ENCODE measurements at regions not wholly inside any gene's neighbourhood (a gene's known extent, or its start where the extent isn't known, plus 50 kb on each side); places are given as distances from the start of the nearest gene placed in this dataset.
A peak's percentile ranks its signal among the peaks of the same experiment; 100 is the strongest.

DNA sequence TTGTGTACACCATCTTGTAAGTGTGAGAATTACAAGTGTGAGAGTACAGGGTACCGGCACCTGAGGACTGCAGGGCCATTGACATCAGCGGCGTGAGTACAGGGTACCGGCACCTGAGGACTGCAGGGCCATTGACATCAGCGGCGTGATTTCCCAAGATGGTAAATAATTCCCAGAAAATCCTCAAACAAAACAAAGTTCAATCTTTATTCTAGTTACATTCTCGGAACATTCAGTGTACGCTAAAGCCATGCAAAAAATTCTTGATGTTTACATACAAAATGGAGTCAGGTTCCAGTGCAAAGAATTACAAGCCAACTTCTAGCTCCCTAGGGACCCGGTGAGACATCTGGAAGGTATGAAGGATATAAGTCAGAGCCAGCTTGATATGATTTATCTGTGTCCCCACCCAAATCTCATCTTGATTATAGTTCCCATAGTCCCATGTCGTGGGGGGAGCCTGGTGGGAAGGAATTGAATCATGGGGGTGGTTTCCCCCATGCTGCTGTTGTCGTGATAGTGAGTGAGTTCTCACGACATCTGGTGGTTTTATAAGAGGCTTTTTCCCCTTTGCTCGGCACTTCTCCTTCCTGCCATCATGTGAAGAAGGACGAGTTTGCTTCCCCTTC lies 172.7 kb downstream of the TTLL2 start (continued):
- TF ChIP-seq, protein P1, sequence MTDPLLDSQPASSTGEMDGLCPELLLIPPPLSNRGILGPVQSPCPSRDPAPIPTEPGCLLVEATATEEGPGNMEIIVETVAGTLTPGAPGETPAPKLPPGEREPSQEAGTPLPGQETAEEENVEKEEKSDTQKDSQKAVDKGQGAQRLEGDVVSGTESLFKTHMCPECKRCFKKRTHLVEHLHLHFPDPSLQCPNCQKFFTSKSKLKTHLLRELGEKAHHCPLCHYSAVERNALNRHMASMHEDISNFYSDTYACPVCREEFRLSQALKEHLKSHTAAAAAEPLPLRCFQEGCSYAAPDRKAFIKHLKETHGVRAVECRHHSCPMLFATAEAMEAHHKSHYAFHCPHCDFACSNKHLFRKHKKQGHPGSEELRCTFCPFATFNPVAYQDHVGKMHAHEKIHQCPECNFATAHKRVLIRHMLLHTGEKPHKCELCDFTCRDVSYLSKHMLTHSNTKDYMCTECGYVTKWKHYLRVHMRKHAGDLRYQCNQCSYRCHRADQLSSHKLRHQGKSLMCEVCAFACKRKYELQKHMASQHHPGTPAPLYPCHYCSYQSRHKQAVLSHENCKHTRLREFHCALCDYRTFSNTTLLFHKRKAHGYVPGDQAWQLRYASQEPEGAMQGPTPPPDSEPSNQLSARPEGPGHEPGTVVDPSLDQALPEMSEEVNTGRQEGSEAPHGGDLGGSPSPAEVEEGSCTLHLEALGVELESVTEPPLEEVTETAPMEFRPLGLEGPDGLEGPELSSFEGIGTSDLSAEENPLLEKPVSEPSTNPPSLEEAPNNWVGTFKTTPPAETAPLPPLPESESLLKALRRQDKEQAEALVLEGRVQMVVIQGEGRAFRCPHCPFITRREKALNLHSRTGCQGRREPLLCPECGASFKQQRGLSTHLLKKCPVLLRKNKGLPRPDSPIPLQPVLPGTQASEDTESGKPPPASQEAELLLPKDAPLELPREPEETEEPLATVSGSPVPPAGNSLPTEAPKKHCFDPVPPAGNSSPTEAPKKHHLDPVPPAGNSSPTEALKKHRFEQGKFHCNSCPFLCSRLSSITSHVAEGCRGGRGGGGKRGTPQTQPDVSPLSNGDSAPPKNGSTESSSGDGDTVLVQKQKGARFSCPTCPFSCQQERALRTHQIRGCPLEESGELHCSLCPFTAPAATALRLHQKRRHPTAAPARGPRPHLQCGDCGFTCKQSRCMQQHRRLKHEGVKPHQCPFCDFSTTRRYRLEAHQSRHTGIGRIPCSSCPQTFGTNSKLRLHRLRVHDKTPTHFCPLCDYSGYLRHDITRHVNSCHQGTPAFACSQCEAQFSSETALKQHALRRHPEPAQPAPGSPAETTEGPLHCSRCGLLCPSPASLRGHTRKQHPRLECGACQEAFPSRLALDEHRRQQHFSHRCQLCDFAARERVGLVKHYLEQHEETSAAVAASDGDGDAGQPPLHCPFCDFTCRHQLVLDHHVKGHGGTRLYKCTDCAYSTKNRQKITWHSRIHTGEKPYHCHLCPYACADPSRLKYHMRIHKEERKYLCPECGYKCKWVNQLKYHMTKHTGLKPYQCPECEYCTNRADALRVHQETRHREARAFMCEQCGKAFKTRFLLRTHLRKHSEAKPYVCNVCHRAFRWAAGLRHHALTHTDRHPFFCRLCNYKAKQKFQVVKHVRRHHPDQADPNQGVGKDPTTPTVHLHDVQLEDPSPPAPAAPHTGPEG (CRISPR knock-in tag; IDR thresholded peaks at IDR 0.05) = no peak
- TF ChIP-seq ZBTB3 (CRISPR knock-in tag; IDR thresholded peaks at IDR 0.05; ENCODE audit: borderline replicate concordance, low read depth) (no peak), POLR2AphosphoS2 (IDR thresholded peaks at IDR 0.05; ENCODE audit: low read depth, low read length) (no peak), MAFK (conservative IDR thresholded peaks at IDR 0.05 in 1 of 2, IDR thresholded peaks at IDR 0.05 in 1 of 2; ENCODE audit: low read length in 2 of 2) (0 out of 4 replicates have a peak, but pooled peaks have one; percentile 1 to 10), ELF4 (CRISPR knock-in tag; IDR thresholded peaks at IDR 0.05; ENCODE audit: borderline replicate concordance) (no peak), MTA1 (CRISPR knock-in tag; IDR thresholded peaks at IDR 0.05; ENCODE audit: borderline replicate concordance) (no peak), TCF12 (IDR thresholded peaks at IDR 0.05) (no peak), TCF12 (CRISPR knock-in tag; IDR thresholded peaks at IDR 0.05) (0 out of 2 replicates have a peak, but pooled peaks have one; percentile 69), ZNF720 (CRISPR knock-in tag; IDR thresholded peaks at IDR 0.05) (no peak)
- TF ChIP-seq, protein P2, sequence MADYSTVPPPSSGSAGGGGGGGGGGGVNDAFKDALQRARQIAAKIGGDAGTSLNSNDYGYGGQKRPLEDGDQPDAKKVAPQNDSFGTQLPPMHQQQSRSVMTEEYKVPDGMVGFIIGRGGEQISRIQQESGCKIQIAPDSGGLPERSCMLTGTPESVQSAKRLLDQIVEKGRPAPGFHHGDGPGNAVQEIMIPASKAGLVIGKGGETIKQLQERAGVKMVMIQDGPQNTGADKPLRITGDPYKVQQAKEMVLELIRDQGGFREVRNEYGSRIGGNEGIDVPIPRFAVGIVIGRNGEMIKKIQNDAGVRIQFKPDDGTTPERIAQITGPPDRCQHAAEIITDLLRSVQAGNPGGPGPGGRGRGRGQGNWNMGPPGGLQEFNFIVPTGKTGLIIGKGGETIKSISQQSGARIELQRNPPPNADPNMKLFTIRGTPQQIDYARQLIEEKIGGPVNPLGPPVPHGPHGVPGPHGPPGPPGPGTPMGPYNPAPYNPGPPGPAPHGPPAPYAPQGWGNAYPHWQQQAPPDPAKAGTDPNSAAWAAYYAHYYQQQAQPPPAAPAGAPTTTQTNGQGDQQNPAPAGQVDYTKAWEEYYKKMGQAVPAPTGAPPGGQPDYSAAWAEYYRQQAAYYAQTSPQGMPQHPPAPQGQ (CRISPR knock-in tag; IDR thresholded peaks at IDR 0.05; ENCODE audit: borderline replicate concordance) = no peak
- TF ChIP-seq, protein P3, sequence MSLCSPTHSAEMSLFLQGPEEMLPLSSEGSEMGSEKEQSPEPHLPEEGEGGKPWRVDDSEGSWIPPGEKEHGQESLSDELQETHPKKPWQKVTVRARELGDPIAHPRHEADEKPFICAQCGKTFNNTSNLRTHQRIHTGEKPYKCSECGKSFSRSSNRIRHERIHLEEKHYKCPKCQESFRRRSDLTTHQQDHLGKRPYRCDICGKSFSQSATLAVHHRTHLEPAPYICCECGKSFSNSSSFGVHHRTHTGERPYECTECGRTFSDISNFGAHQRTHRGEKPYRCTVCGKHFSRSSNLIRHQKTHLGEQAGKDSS (CRISPR knock-in tag; IDR thresholded peaks at IDR 0.05; ENCODE audit: borderline replicate concordance, low read depth) = no peak
- TF ChIP-seq, protein P4, sequence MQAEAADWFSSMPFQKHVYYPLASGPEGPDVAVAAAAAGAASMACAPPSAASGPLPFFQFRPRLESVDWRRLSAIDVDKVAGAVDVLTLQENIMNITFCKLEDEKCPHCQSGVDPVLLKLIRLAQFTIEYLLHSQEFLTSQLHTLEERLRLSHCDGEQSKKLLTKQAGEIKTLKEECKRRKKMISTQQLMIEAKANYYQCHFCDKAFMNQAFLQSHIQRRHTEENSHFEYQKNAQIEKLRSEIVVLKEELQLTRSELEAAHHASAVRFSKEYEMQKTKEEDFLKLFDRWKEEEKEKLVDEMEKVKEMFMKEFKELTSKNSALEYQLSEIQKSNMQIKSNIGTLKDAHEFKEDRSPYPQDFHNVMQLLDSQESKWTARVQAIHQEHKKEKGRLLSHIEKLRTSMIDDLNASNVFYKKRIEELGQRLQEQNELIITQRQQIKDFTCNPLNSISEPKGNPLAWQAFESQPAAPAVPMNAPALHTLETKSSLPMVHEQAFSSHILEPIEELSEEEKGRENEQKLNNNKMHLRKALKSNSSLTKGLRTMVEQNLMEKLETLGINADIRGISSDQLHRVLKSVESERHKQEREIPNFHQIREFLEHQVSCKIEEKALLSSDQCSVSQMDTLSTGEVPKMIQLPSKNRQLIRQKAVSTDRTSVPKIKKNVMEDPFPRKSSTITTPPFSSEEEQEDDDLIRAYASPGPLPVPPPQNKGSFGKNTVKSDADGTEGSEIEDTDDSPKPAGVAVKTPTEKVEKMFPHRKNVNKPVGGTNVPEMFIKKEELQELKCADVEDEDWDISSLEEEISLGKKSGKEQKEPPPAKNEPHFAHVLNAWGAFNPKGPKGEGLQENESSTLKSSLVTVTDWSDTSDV (CRISPR knock-in tag; IDR thresholded peaks at IDR 0.05) = no peak
- TF ChIP-seq, protein P5, sequence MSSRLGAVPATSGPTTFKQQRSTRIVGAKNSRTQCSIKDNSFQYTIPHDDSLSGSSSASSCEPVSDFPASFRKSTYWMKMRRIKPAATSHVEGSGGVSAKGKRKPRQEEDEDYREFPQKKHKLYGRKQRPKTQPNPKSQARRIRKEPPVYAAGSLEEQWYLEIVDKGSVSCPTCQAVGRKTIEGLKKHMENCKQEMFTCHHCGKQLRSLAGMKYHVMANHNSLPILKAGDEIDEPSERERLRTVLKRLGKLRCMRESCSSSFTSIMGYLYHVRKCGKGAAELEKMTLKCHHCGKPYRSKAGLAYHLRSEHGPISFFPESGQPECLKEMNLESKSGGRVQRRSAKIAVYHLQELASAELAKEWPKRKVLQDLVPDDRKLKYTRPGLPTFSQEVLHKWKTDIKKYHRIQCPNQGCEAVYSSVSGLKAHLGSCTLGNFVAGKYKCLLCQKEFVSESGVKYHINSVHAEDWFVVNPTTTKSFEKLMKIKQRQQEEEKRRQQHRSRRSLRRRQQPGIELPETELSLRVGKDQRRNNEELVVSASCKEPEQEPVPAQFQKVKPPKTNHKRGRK (CRISPR knock-in tag; IDR thresholded peaks at IDR 0.05) = no peak
- TF ChIP-seq, protein P6, sequence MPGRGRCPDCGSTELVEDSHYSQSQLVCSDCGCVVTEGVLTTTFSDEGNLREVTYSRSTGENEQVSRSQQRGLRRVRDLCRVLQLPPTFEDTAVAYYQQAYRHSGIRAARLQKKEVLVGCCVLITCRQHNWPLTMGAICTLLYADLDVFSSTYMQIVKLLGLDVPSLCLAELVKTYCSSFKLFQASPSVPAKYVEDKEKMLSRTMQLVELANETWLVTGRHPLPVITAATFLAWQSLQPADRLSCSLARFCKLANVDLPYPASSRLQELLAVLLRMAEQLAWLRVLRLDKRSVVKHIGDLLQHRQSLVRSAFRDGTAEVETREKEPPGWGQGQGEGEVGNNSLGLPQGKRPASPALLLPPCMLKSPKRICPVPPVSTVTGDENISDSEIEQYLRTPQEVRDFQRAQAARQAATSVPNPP (CRISPR knock-in tag; IDR thresholded peaks at IDR 0.05) = no peak
